Sigmoid colon (tissue), 4 donors: ENCODE measurements at regions not wholly inside any gene's neighbourhood (a gene's known extent, or its start where the extent isn't known, plus 50 kb on each side); places are given as distances from the start of the nearest gene placed in this dataset.

Source experiments
- EP300 ChIP-seq, 4 donors: sonication (generic); formaldehyde crosslinking; IDR thresholded peaks; one replicate each; pipeline ENCODE4 v1.6.1; 2017; ENCODE audit warnings: antibody characterized with exemption in 4 of 4
- POLR2A ChIP-seq, 2 donors: fragments of 450-650 bp; IDR thresholded peaks; one replicate each; pipeline ENCODE4 v1.6.1; 2016; ENCODE audit warnings: antibody characterized with exemption in 2 of 2, mild to moderate bottlenecking in 2 of 2, moderate library complexity in 2 of 2
- TF ChIP-seq, protein P1 (sequence below), 4 experiments: fragments of 450-650 bp in 3 of 4; fragments of 200-600 bp in 1 of 4; IDR thresholded peaks; one replicate each; pipeline ENCODE4 v1.5.1; 2016 to 2019; ENCODE audit warnings: antibody characterized with exemption in 4 of 4, mild to moderate bottlenecking in 3 of 4, moderate library complexity in 2 of 4

GRCh38 chr4:105057370-105058105, 89.1 kb upstream of the TET2 start:
- TF ChIP-seq, protein P1, sequence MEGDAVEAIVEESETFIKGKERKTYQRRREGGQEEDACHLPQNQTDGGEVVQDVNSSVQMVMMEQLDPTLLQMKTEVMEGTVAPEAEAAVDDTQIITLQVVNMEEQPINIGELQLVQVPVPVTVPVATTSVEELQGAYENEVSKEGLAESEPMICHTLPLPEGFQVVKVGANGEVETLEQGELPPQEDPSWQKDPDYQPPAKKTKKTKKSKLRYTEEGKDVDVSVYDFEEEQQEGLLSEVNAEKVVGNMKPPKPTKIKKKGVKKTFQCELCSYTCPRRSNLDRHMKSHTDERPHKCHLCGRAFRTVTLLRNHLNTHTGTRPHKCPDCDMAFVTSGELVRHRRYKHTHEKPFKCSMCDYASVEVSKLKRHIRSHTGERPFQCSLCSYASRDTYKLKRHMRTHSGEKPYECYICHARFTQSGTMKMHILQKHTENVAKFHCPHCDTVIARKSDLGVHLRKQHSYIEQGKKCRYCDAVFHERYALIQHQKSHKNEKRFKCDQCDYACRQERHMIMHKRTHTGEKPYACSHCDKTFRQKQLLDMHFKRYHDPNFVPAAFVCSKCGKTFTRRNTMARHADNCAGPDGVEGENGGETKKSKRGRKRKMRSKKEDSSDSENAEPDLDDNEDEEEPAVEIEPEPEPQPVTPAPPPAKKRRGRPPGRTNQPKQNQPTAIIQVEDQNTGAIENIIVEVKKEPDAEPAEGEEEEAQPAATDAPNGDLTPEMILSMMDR (IDR thresholded peaks at IDR 0.05) = no peak
- TF ChIP-seq POLR2A (IDR thresholded peaks at IDR 0.05) = no peak
- TF ChIP-seq EP300 (IDR thresholded peaks at IDR 0.05) = no peak
